Thyroid gland (tissue), 4 donors: ENCODE measurements at regions not wholly inside any gene's neighbourhood (a gene's known extent, or its start where the extent isn't known, plus 50 kb on each side); places are given as distances from the start of the nearest gene placed in this dataset.
A peak's percentile ranks its signal among the peaks of the same experiment; 100 is the strongest.
"Not testable (repeated sequence)": the region's sequence is repeated elsewhere in the genome, so short reads cannot be mapped to it uniquely, and the experiment has no call there.

Source experiments
- DNase-seq, 2 donors: peaks; one replicate each; pipeline ENCODE4 v3.0.0-alpha.2; 2019
- H3K27ac ChIP-seq, 3 donors: fragments of 200-600 bp; sonication (generic); 1 replicate in 2 of 3; 2 replicates in 1 of 3; pipeline ENCODE4 v1.5.1; 2016 to 2019; ENCODE audit warnings: mild to moderate bottlenecking in 1 of 3, moderate library complexity in 1 of 3
- H3K27me3 ChIP-seq: fragments of 200-600 bp; sonication (generic); one replicate; pipeline ENCODE4 v1.5.1; 2019
- H3K36me3 ChIP-seq, 2 donors: fragments of 200-600 bp; sonication (generic); one replicate each; pipeline ENCODE4 v1.5.1; 2016 to 2019
- H3K4me1 ChIP-seq, 2 donors: fragments of 200-600 bp; sonication (generic); one replicate each; pipeline ENCODE4 v1.5.1; 2017 to 2019
- H3K4me3 ChIP-seq, 3 donors: fragments of 200-600 bp; sonication (generic); replicated peaks in 1 of 3; 1 replicate in 2 of 3; 2 replicates in 1 of 3; pipeline ENCODE4 v1.5.1; 2016; ENCODE audit warnings: mild to moderate bottlenecking in 1 of 3
- H3K9me3 ChIP-seq: fragments of 200-600 bp; sonication (generic); one replicate; pipeline ENCODE4 v1.5.1; 2017
- CTCF ChIP-seq, 6 experiments: fragments of 200-600 bp in 3 of 6; fragments of 450-650 bp in 3 of 6; sonication (generic) in 3 of 6; IDR thresholded peaks; one replicate each; pipeline ENCODE4 v1.5.1; 2016 to 2019; ENCODE audit warnings: antibody characterized with exemption in 6 of 6, mild to moderate bottlenecking in 2 of 6, inconsistent platforms in 1 of 6, moderate library complexity in 1 of 6
- POLR2A ChIP-seq, 2 donors: fragments of 450-650 bp; IDR thresholded peaks; one replicate each; pipeline ENCODE4 v1.6.1; 2017; ENCODE audit warnings: antibody characterized with exemption in 2 of 2, mild to moderate bottlenecking in 2 of 2, moderate library complexity in 1 of 2
- WGBS, 2 donors: methylation state at CpG; one replicate each; pipeline ENCODE4 v1.1.5; 2017; 5-methylcytosine and 5-hydroxymethylcytosine counted together
- intact Hi-C: fragments of 100-400 bp; cut with DNase I; formaldehyde crosslinking; loops from one replicate; pipeline ENCODE4 v1.15.1; 2023

GRCh38 chr7:155381852-155382801 lies 75.8 kb upstream of the EN2 start:
- peak overlapping the region in 1 of 3 donors; percentile 1 for H3K4me3 ChIP-seq
- TF ChIP-seq POLR2A (IDR thresholded peaks at IDR 0.05): no peak
- no peak for TF ChIP-seq CTCF (IDR thresholded peaks at IDR 0.05)
- DNase-seq: no peak
- no peak overlapping the region for H3K27ac ChIP-seq
- WGBS, 2 donors: 3 to 5% methylated on average over 6 to 36 of the region's 75 CpGs
- H3K36me3 ChIP-seq: no peaks in the 10 kb centered on the region
- H3K27me3 ChIP-seq: peaks cover 51% of the 10 kb centered on the region
- H3K4me1 ChIP-seq: peaks cover 16 to 39% of the 10 kb centered on the region in 2 donors
- H3K9me3 ChIP-seq: no peaks in the 10 kb centered on the region
- intact Hi-C loops: no loop called here

GRCh38 chr7:155382802-155383171 lies 75.1 kb upstream of the EN2 start:
- Histone ChIP-seq H3K9me3 (no peaks in the 10 kb centered on the region), H3K4me3 (no peak overlapping the region), H3K36me3 (no peaks in the 10 kb centered on the region), H3K27ac (no peak overlapping the region), H3K27me3 (peaks cover 50% of the 10 kb centered on the region), H3K4me1 (peaks cover 16 to 32% of the 10 kb centered on the region in 2 donors)
- 22 to 60% methylated on average over 1 to 5 of the region's 5 CpGs for WGBS, 2 donors
- intact Hi-C loops: no loop called here
- TF ChIP-seq POLR2A (IDR thresholded peaks at IDR 0.05): no peak
- no peak for TF ChIP-seq CTCF (IDR thresholded peaks at IDR 0.05)
- DNase-seq: no peak

GRCh38 chr7:155383756-155384491 lies 74.0 kb upstream of the EN2 start:
- intact Hi-C loops: no loop called here
- TF ChIP-seq CTCF (IDR thresholded peaks at IDR 0.05) (no peak), POLR2A (IDR thresholded peaks at IDR 0.05) (no peak)
- 76 to 78% methylated on average over 12 to 14 of the region's 19 CpGs for WGBS, 2 donors
- no peak overlapping the region for H3K27ac ChIP-seq
- H3K9me3 ChIP-seq: no peaks in the 10 kb centered on the region
- peaks cover 16 to 26% of the 10 kb centered on the region in 2 donors for H3K4me1 ChIP-seq
- peaks cover 39% of the 10 kb centered on the region for H3K27me3 ChIP-seq
- DNase-seq: no peak
- no peaks in the 10 kb centered on the region for H3K36me3 ChIP-seq
- no peak overlapping the region for H3K4me3 ChIP-seq

GRCh38 chr7:155384751-155385150 lies 73.2 kb upstream of the EN2 start:
- Histone ChIP-seq H3K27me3 (peaks cover 32% of the 10 kb centered on the region), H3K4me3 (no peak overlapping the region), H3K4me1 (peaks cover 16 to 26% of the 10 kb centered on the region in 2 donors), H3K27ac (no peak overlapping the region), H3K9me3 (no peaks in the 10 kb centered on the region), H3K36me3 (no peaks in the 10 kb centered on the region)
- intact Hi-C loops: no loop called here
- WGBS, 2 donors: 79 to 82% methylated on average over 5 to 8 of the region's 8 CpGs
- no peak for DNase-seq
- TF ChIP-seq POLR2A (IDR thresholded peaks at IDR 0.05) (no peak), CTCF (IDR thresholded peaks at IDR 0.05) (no peak)

GRCh38 chr7:155385182-155385581 lies 72.7 kb upstream of the EN2 start:
- H3K36me3 ChIP-seq, H3K4me3 ChIP-seq, H3K27ac ChIP-seq, intact Hi-C loops, DNase-seq, H3K9me3 ChIP-seq: not testable (repeated sequence)
- Histone ChIP-seq H3K27me3 (peaks cover 29% of the 10 kb centered on the region), H3K4me1 (peaks cover 16 to 24% of the 10 kb centered on the region in 2 donors)
- 85 to 88% methylated on average over 26 of the region's 26 CpGs for WGBS, 2 donors
